ENCODE measurements at regions not wholly inside any gene's neighbourhood (a gene's known extent, or its start where the extent isn't known, plus 50 kb on each side); places are given as distances from the start of the nearest gene placed in this dataset.

DNA sequence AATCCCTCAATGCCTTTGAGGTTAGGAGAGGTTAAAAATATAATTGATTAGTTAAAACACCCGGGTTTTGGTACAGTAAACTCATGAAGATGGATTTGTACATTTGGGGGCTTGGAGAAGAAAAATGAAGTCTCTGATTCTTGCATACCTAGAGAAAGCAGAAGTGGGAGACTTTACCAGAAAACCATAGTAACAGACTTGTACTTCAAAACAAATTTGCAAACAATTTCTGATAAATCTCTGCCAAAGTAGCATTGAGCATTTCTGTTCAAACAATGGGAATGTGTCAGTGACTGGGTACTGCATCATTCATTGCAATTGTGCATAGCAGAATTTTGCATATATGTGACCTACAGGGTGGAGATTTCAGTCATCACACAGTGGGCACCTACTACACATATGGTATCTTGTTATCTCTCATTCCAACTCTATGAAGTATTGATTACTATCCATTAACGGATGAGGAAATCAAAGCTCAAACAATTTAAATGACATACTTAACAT, 256.9 kb downstream of the PLK2 start:
- H3K27me3 ChIP-seq, result no peaks in the 10 kb centered on the region
- no peak overlapping the region for H3K4me3 ChIP-seq
- no peak for TF ChIP-seq POLR2AphosphoS5 (IDR thresholded peaks at IDR 0.05)
- TF ChIP-seq, protein P1, sequence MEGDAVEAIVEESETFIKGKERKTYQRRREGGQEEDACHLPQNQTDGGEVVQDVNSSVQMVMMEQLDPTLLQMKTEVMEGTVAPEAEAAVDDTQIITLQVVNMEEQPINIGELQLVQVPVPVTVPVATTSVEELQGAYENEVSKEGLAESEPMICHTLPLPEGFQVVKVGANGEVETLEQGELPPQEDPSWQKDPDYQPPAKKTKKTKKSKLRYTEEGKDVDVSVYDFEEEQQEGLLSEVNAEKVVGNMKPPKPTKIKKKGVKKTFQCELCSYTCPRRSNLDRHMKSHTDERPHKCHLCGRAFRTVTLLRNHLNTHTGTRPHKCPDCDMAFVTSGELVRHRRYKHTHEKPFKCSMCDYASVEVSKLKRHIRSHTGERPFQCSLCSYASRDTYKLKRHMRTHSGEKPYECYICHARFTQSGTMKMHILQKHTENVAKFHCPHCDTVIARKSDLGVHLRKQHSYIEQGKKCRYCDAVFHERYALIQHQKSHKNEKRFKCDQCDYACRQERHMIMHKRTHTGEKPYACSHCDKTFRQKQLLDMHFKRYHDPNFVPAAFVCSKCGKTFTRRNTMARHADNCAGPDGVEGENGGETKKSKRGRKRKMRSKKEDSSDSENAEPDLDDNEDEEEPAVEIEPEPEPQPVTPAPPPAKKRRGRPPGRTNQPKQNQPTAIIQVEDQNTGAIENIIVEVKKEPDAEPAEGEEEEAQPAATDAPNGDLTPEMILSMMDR (IDR thresholded peaks at IDR 0.05), result no peak
- TF ChIP-seq EP300 (IDR thresholded peaks at IDR 0.05), result no peak
- no peak for TF ChIP-seq POLR2A (IDR thresholded peaks at IDR 0.05)
- H3K27ac ChIP-seq, result no peak overlapping the region
- no peak for ATAC-seq (ENCODE audit: low FRiP score in 2 of 2)
- DNase-seq, result no peak
- H3K9me3 ChIP-seq, result no peaks in the 10 kb centered on the region
- no peaks in the 10 kb centered on the region for H3K36me3 ChIP-seq
- 89 to 94% methylated on average over 2 of the region's 2 CpGs for WGBS, 2 donors
- H3K4me1 ChIP-seq, result no peaks in the 10 kb centered on the region

DNA sequence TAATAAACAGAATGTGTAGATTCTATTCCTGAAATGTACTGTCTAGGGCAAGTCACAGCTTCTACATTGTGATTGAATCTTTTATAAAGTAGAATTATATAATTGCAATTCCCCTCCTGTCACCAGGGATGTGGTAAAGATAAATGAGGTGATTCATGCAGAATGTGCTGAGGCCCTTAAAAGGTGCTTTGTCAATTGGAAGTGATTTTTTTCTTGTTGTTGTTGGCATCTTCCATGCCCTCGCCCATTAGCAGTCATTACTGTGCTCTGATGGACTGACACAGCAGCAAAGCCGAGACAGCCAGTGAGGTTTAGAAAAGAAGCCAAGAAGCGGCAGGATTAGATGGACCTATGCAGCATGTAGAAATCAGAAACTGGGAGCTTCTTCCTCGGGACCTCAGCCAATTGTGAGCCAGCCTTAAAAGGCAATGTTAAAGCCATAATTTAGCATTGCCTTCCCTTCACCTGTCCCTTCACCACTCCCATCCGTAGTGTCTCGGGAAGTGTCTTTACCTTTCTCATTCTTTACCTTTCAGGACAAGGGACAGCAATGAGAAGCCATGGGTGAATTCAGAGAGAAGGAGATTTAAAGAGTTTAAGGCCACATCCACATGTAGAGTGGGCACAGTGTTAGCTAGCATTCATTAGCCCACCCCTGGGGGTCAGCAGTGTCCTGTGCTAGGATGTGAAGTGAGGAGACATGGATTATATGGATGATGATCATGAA, 257.8 kb downstream of the PLK2 start:
- H3K9me3 ChIP-seq, result no peaks in the 10 kb centered on the region
- TF ChIP-seq POLR2AphosphoS5 (IDR thresholded peaks at IDR 0.05), result no peak
- no peak for TF ChIP-seq EP300 (IDR thresholded peaks at IDR 0.05)
- TF ChIP-seq, protein P1 (IDR thresholded peaks at IDR 0.05), result no peak
- no peak for TF ChIP-seq POLR2A (IDR thresholded peaks at IDR 0.05)
- no peak overlapping the region for H3K4me3 ChIP-seq
- H3K27ac ChIP-seq, result no peak overlapping the region
- H3K36me3 ChIP-seq, result no peaks in the 10 kb centered on the region
- H3K4me1 ChIP-seq, result no peaks in the 10 kb centered on the region
- H3K27me3 ChIP-seq, result no peaks in the 10 kb centered on the region
- no peak for ATAC-seq (ENCODE audit: low FRiP score in 2 of 2)
- DNase-seq, result no peak
- WGBS, 2 donors, result 88 to 89% methylated on average over 6 of the region's 6 CpGs

DNA sequence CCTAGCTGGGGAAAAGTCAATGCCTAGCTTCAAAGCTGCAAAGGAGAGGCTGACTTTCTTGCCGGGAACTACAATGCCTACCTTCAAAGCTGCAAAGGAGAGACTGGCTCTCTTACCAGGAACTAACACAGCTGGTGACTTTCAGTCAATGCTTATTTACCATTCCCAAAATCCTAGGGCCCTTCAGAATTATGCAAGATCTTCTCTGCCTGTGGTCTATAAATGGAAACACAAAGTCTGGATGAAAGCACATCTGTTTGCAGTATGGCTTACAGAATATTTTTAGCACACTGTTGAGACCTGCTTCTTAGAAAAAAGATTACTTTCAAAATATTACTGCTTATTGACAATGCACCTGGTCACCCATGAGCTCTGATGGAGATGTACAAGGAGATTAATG, 259.4 kb downstream of the PLK2 start:
- H3K27ac ChIP-seq, result no peak overlapping the region
- H3K4me1 ChIP-seq, result no peaks in the 10 kb centered on the region
- no peaks in the 10 kb centered on the region for H3K36me3 ChIP-seq
- no peak overlapping the region for H3K4me3 ChIP-seq
- TF ChIP-seq, protein P1 (IDR thresholded peaks at IDR 0.05), result no peak
- TF ChIP-seq POLR2A (IDR thresholded peaks at IDR 0.05), result no peak
- no peak for TF ChIP-seq EP300 (IDR thresholded peaks at IDR 0.05)
- no peak for TF ChIP-seq POLR2AphosphoS5 (IDR thresholded peaks at IDR 0.05)
- H3K27me3 ChIP-seq, result no peaks in the 10 kb centered on the region
- ATAC-seq (ENCODE audit: low FRiP score in 2 of 2), result no peak
- 70 to 75% methylated on average over 1 of the region's 1 CpG for WGBS, 2 donors
- no peak for DNase-seq
- no peaks in the 10 kb centered on the region for H3K9me3 ChIP-seq

DNA sequence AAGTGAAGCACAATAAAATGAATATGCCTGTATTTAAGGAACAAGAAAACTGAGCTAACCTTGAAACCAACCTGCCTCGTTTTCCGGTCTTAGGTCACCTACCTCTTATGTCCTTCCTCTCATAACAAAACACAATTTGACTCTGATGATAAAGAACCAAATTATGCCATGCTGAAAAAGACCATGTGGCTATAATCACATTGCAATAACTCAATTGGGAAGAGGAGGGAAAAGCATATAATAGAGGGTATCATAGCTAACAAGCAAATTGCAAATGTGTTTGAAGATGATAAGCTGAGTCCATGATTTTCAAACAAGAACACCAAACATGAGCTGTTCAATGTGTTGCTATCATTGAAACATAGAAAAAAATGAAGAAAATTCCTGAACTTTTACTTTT, 260.8 kb downstream of the PLK2 start:
- Histone ChIP-seq H3K27ac (no peak overlapping the region), H3K9me3 (no peaks in the 10 kb centered on the region), H3K27me3 (no peaks in the 10 kb centered on the region), H3K36me3 (no peaks in the 10 kb centered on the region), H3K4me3 (no peak overlapping the region), H3K4me1 (no peaks in the 10 kb centered on the region)
- DNase-seq (no peak), ATAC-seq (ENCODE audit: low FRiP score in 2 of 2) (no peak)
- WGBS, 2 donors, result 94 to 98% methylated on average over 2 of the region's 2 CpGs
- TF ChIP-seq, protein P1 (IDR thresholded peaks at IDR 0.05), result no peak
- TF ChIP-seq POLR2AphosphoS5 (IDR thresholded peaks at IDR 0.05) (no peak), EP300 (IDR thresholded peaks at IDR 0.05) (no peak), POLR2A (IDR thresholded peaks at IDR 0.05) (no peak)

DNA sequence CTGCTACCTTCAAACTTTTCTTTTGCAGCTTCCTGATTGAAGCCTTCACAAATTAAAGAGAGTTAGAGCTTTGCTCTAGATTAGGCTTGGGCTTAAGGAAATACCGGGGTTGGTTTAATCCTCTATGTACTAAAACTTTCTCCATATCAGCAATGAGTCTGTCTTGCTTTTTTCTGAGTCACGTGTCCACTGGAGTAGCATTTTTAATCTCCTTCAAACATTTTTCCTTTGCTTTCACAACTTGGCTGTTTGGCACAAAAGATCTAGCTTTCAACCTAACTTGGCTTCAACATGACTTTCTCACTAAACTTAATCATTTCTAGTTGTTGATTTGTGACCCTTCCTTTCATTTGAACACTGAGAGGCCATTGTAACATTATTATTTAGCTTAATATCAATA, 261.6 kb downstream of the PLK2 start:
- H3K9me3 ChIP-seq, result no peaks in the 10 kb centered on the region
- DNase-seq (no peak), ATAC-seq (ENCODE audit: low FRiP score in 2 of 2) (no peak)
- 24 to 70% methylated on average over 2 of the region's 2 CpGs for WGBS, 2 donors
- H3K27ac ChIP-seq, result no peak overlapping the region
- H3K27me3 ChIP-seq, result no peaks in the 10 kb centered on the region
- no peak overlapping the region for H3K4me3 ChIP-seq
- no peaks in the 10 kb centered on the region for H3K4me1 ChIP-seq
- TF ChIP-seq EP300 (IDR thresholded peaks at IDR 0.05), result no peak
- TF ChIP-seq POLR2A (IDR thresholded peaks at IDR 0.05), result no peak
- TF ChIP-seq POLR2AphosphoS5 (IDR thresholded peaks at IDR 0.05), result no peak
- TF ChIP-seq, protein P1 (IDR thresholded peaks at IDR 0.05), result no peak
- no peaks in the 10 kb centered on the region for H3K36me3 ChIP-seq
